ENCODE measurements at regions not wholly inside any gene's neighbourhood (a gene's known extent, or its start where the extent isn't known, plus 50 kb on each side); places are given as distances from the start of the nearest gene placed in this dataset.

GRCh38 chr3:77795013-77795412, 755.1 kb downstream of the ROBO2 start:
- Histone ChIP-seq H3K4me3 (no peak overlapping the region), H3K4me1 (no peaks in the 10 kb centered on the region), H3K27me3 (no peaks in the 10 kb centered on the region), H3K9me3 (no peaks in the 10 kb centered on the region), H3K27ac (no peak overlapping the region), H3K36me3 (no peaks in the 10 kb centered on the region)
- TF ChIP-seq, protein P1, sequence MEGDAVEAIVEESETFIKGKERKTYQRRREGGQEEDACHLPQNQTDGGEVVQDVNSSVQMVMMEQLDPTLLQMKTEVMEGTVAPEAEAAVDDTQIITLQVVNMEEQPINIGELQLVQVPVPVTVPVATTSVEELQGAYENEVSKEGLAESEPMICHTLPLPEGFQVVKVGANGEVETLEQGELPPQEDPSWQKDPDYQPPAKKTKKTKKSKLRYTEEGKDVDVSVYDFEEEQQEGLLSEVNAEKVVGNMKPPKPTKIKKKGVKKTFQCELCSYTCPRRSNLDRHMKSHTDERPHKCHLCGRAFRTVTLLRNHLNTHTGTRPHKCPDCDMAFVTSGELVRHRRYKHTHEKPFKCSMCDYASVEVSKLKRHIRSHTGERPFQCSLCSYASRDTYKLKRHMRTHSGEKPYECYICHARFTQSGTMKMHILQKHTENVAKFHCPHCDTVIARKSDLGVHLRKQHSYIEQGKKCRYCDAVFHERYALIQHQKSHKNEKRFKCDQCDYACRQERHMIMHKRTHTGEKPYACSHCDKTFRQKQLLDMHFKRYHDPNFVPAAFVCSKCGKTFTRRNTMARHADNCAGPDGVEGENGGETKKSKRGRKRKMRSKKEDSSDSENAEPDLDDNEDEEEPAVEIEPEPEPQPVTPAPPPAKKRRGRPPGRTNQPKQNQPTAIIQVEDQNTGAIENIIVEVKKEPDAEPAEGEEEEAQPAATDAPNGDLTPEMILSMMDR (IDR thresholded peaks at IDR 0.05): no peak
- no peak for DNase-seq (ENCODE audit: low spot score)

DNA sequence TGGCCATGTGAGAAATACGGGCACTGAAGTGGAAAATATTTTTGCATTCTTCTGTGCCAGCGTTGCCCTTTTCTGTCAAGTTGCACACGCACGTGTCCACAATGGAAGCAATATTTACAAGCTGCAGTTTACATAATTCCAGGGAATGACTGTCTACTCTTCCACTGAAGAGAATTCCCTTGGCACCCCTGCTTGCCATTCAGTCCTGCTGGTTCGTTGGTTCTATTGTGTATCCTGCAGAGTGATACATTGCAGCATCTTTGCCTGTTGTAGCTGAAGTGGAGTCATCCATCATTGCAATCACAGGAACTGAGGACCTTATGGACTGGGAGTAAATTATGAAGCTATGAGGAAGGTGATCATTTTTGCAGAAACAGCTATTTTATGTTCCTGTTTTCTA, 759.4 kb downstream of the ROBO2 start:
- Histone ChIP-seq H3K9me3 (no peaks in the 10 kb centered on the region), H3K4me1 (no peaks in the 10 kb centered on the region), H3K4me3 (no peak overlapping the region), H3K27ac (no peak overlapping the region), H3K36me3 (no peaks in the 10 kb centered on the region), H3K27me3 (no peaks in the 10 kb centered on the region)
- DNase-seq (ENCODE audit: low spot score): no peak
- TF ChIP-seq, protein P1 (IDR thresholded peaks at IDR 0.05): no peak

DNA sequence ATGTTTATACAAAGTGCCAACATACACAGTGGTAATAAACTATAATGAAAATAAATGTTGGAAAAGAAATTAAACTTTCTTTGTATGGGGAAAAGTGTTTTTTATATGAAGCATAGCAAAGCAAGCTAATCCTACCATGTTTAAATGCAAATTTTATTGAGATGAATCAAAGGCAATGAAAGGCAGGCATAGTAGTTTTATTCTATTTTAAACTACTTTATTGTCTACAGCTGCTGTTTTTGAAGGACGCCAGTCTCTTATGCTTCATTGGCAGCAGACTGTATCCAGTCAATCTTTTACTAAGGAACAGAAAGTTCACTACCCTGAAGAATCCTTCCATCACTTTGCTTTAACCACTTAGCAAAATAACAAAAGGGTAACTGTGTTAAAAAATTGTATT, 761.0 kb downstream of the ROBO2 start:
- TF ChIP-seq, protein P1 (IDR thresholded peaks at IDR 0.05): no peak
- DNase-seq (ENCODE audit: low spot score): no peak

GRCh38 chr3:77807312-77807711, 767.4 kb downstream of the ROBO2 start:
- DNase-seq (ENCODE audit: low spot score): no peak
- Histone ChIP-seq H3K36me3 (no peaks in the 10 kb centered on the region), H3K27me3 (no peaks in the 10 kb centered on the region), H3K27ac (no peak overlapping the region), H3K4me3 (no peak overlapping the region), H3K4me1 (no peaks in the 10 kb centered on the region), H3K9me3 (no peaks in the 10 kb centered on the region)
- TF ChIP-seq, protein P1 (IDR thresholded peaks at IDR 0.05): no peak

More for the DNA sequence above, 761.0 kb downstream of the ROBO2 start:
- no peaks in the 10 kb centered on the region for H3K9me3 ChIP-seq
- no peaks in the 10 kb centered on the region for H3K36me3 ChIP-seq
- H3K27me3 ChIP-seq: no peaks in the 10 kb centered on the region
- H3K27ac ChIP-seq: no peak overlapping the region
- H3K4me1 ChIP-seq: no peaks in the 10 kb centered on the region
- no peak overlapping the region for H3K4me3 ChIP-seq

DNA sequence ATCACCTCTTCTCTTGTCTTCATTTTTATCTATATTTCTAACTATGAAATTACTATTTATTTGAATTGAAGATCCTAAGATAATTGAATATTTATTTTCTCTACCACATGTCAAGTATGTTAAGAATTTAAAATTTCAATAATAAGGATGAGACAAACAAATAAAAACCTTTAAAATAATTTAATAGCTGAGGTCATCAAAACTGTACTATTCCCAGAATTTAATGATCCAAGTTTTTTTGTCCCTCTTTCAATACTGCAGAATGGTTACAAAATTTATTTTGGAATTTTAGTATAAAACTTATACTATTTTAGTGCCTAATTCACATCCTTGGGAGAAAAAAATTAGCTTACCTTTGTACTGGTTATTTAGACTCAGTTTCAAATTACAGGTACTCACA, 774.9 kb downstream of the ROBO2 start:
- Histone ChIP-seq H3K4me3 (no peak overlapping the region), H3K27ac (no peak overlapping the region), H3K27me3 (no peaks in the 10 kb centered on the region), H3K4me1 (no peaks in the 10 kb centered on the region), H3K9me3 (no peaks in the 10 kb centered on the region), H3K36me3 (no peaks in the 10 kb centered on the region)
- TF ChIP-seq, protein P1 (IDR thresholded peaks at IDR 0.05): no peak
- DNase-seq (ENCODE audit: low spot score): no peak

GRCh38 chr3:77815467-77815866, 775.6 kb downstream of the ROBO2 start:
- H3K4me1 ChIP-seq: no peaks in the 10 kb centered on the region
- no peaks in the 10 kb centered on the region for H3K27me3 ChIP-seq
- DNase-seq (ENCODE audit: low spot score): no peak
- TF ChIP-seq, protein P1 (IDR thresholded peaks at IDR 0.05): no peak
- no peak overlapping the region for H3K27ac ChIP-seq
- no peaks in the 10 kb centered on the region for H3K36me3 ChIP-seq
- no peaks in the 10 kb centered on the region for H3K9me3 ChIP-seq
- H3K4me3 ChIP-seq: no peak overlapping the region

Data from right atrium auricular region (tissue), 2 donors.